Right lobe of liver (tissue), 6 donors: ENCODE measurements at regions not wholly inside any gene's neighbourhood (a gene's known extent, or its start where the extent isn't known, plus 50 kb on each side); places are given as distances from the start of the nearest gene placed in this dataset.
A peak's percentile ranks its signal among the peaks of the same experiment; 100 is the strongest.
"Not testable (repeated sequence)": the region's sequence is repeated elsewhere in the genome, so short reads cannot be mapped to it uniquely, and the experiment has no call there.

Experiments
- ATAC-seq, 4 donors: fragments of 200-7000 bp; cut with Tn5 transposase; one replicate each; pipeline ENCODE4 v1.9.1; 2020; ENCODE audit warnings: mild to moderate bottlenecking in 4 of 4, moderate library complexity in 4 of 4
- DNase-seq, 3 donors: peaks; one replicate each; pipeline ENCODE4 v3.0.0-alpha.2; 2020
- H3K27ac ChIP-seq, 3 donors: fragments of 200-600 bp; one replicate each; pipeline ENCODE4 v1.8.0; 2022
- H3K27me3 ChIP-seq, 2 donors: fragments of 200-600 bp; one replicate each; pipeline ENCODE4 v1.8.0; 2022
- H3K36me3 ChIP-seq, 4 donors: fragments of 200-600 bp; sonication (generic) in 1 of 4; one replicate each; pipeline versions ENCODE4 v1.5.1 to v1.8.0; 2017 to 2022; ENCODE audit warnings: control low read depth in 1 of 4
- H3K4me1 ChIP-seq, 4 donors: fragments of 200-600 bp; sonication (generic) in 1 of 4; one replicate each; pipeline versions ENCODE4 v1.5.1 to v1.8.0; 2017 to 2022; ENCODE audit warnings: control low read depth in 1 of 4
- H3K4me3 ChIP-seq, 3 donors: fragments of 200-600 bp; one replicate each; pipeline ENCODE4 v1.8.0; 2022
- H3K9me3 ChIP-seq, 4 donors: fragments of 200-600 bp; sonication (generic) in 1 of 4; one replicate each; pipeline versions ENCODE4 v1.5.1 to v1.8.0; 2017 to 2022; ENCODE audit warnings: control low read depth in 1 of 4
- CTCF ChIP-seq, 4 donors: fragments of 200-600 bp in 3 of 4; fragments of 450-650 bp in 1 of 4; IDR thresholded peaks; one replicate each; pipeline versions ENCODE4 v1.5.1 to v1.8.0; 2016 to 2022; ENCODE audit warnings: antibody characterized with exemption in 4 of 4, mild to moderate bottlenecking in 2 of 4
- POLR2A ChIP-seq: fragments of 450-650 bp; IDR thresholded peaks from one replicate; pipeline ENCODE4 v1.6.1; 2017; ENCODE audit warnings: antibody characterized with exemption, mild to moderate bottlenecking
- WGBS: methylation state at CpG from one replicate; pipeline ENCODE4 v1.1.6; 2018; ENCODE audit warnings: low coverage, low lambda C conversion rate; ENCODE audit not compliant: insufficient coverage; ENCODE audit errors: missing lambda C conversion rate; 5-methylcytosine and 5-hydroxymethylcytosine counted together
- intact Hi-C, 2 donors: fragments of 100-400 bp; cut with DNase I; formaldehyde crosslinking; loops; one replicate each; pipeline versions ENCODE4 v1.11.2 to v1.14.1; 2022
- donor health status: DM: no; HTN: yes; CAD: no.
- donor health status: DM: no; HTN: no; CAD: no.
- donor health status: DM: no; HTN: no; CAD: no.
- donor health status: DM: no; HTN: yes; CAD: no.
- donor health status: DM: no; HTN: yes; CAD: no.

DNA sequence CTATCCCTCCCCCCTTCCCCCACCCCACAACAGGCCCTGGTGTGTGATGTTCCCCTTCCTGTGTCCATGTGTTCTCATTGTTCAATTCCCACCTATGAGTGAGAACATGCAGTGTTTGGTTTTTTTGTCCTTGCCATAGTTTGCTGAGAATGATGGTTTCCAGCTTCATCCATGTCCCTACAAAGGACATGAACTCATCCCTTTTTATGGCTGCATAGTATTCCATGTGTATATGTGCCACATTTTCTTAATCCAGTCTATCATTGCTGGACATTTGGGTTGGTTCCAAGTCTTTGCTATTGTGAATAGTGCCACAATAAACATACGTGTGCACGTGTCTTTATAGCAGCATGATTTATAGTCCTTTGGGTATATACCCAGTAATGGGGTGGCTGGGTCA lies 52.3 kb upstream of the MAN1A2 start:
- H3K4me1 ChIP-seq, DNase-seq, H3K27ac ChIP-seq, H3K4me3 ChIP-seq, ATAC-seq, H3K9me3 ChIP-seq, H3K36me3 ChIP-seq, H3K27me3 ChIP-seq, intact Hi-C loops: not testable (repeated sequence)
- 52% methylated on average over 2 of the region's 2 CpGs for WGBS

DNA sequence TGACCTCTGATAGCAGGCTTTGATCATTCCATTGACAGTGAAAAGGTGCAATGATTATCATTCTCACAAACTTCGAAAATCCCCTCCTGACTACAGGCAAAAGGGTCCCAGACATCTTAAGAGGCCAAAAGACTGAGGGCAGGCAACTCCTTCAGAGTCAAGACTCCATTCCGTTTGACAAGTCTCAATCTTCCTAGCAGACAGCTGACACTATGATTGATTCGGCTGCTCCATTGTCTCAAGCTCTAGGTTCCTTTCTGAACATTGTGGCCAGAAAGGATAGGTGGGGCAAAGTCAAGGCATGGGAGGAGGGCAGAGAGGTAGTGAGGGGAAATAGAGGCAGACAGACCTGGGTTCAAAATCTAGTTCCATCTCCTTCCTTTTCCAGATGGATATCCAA lies 53.7 kb upstream of the MAN1A2 start:
- H3K27me3 ChIP-seq = no peaks in the 10 kb centered on the region
- no peak for ATAC-seq
- no peaks in the 10 kb centered on the region for H3K9me3 ChIP-seq
- no peak overlapping the region for H3K4me3 ChIP-seq
- WGBS = 75% methylated on average over 3 of the region's 3 CpGs
- DNase-seq = no peak
- no peak overlapping the region for H3K27ac ChIP-seq
- H3K36me3 ChIP-seq = no peaks in the 10 kb centered on the region
- no peak for TF ChIP-seq CTCF (IDR thresholded peaks at IDR 0.05)
- no peak for TF ChIP-seq POLR2A
- intact Hi-C loops = no loop called here
- no peaks in the 10 kb centered on the region for H3K4me1 ChIP-seq

DNA sequence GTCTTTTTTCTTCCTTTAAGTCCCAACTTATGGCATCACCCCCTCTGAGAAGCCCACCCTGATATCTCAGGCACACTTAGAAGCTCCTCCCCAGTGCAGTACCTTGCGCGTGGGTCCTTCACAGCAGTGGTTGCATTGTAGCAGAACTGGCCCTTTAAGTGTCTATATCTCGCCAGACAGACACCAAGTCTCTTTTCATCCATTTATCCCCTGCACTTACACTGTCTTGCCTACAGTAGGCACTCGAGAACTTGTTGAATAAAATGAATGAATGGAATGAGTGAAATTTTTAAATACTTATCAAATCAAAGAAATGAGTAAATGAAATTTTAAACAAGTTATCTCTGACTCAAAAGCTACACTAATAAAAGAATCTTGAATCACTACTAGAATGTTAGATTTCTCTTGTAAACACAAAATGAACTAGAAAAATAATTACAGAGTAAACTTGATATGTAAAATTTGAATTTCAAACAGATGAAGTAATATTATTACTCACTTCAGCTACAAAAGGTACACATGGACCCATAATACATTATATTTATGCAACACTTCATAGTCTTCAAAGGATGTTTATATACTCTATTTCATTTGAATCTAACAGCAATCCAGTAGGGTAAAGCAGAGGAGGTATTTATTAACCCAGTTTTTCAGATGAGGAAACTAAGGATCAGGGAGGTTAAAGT lies 54.7 kb upstream of the MAN1A2 start:
- no peak overlapping the region for H3K4me3 ChIP-seq
- H3K27me3 ChIP-seq = no peaks in the 10 kb centered on the region
- WGBS = 33% methylated on average over 4 of the region's 4 CpGs
- H3K9me3 ChIP-seq = no peaks in the 10 kb centered on the region
- DNase-seq (no peak), ATAC-seq (peak; percentile 42 to 69 (median 58))
- TF ChIP-seq CTCF (IDR thresholded peaks at IDR 0.05) (peak; percentile 43 to 50 (median 47)), POLR2A (no peak)
- H3K27ac ChIP-seq = no peak overlapping the region
- intact Hi-C loops = no loop called here
- no peaks in the 10 kb centered on the region for H3K36me3 ChIP-seq
- no peaks in the 10 kb centered on the region for H3K4me1 ChIP-seq

GRCh38 chr1:117308311-117308916 lies 58.8 kb upstream of the MAN1A2 start:
- TF ChIP-seq CTCF (IDR thresholded peaks at IDR 0.05) (no peak), POLR2A (no peak)
- Histone ChIP-seq H3K27ac (no peak overlapping the region), H3K9me3 (no peaks in the 10 kb centered on the region), H3K36me3 (no peaks in the 10 kb centered on the region), H3K27me3 (no peaks in the 10 kb centered on the region), H3K4me1 (no peaks in the 10 kb centered on the region), H3K4me3 (no peak overlapping the region)
- DNase-seq (no peak), ATAC-seq (no peak)
- WGBS = 29% methylated on average over 3 of the region's 3 CpGs
- intact Hi-C loops = no loop called here

DNA sequence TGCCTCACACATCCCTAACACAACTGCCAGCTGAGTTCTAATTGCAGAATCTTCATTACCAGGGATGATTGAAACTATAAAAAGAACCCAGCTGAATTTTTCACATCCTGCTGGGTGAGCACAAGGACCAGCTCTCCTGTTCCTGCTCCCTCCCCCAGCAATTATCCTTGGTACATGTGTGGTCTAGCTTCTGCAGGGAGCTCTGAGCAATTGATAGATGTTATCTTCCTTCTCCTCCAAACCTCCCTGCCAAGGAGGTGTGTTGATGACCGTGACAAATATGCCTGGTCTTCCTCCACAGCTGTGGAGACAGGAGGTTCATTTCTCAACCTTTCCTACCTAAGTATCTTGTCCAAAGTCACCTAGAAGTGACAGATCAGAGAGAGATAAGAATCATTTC lies 65.3 kb upstream of the MAN1A2 start:
- intact Hi-C loops = no loop called here
- Histone ChIP-seq H3K4me3 (no peak overlapping the region), H3K9me3 (no peaks in the 10 kb centered on the region), H3K36me3 (no peaks in the 10 kb centered on the region), H3K4me1 (no peaks in the 10 kb centered on the region), H3K27ac (no peak overlapping the region), H3K27me3 (no peaks in the 10 kb centered on the region)
- 57% methylated on average over 1 of the region's 1 CpG for WGBS
- DNase-seq (no peak), ATAC-seq (no peak)
- no peak for TF ChIP-seq CTCF (IDR thresholded peaks at IDR 0.05)
- TF ChIP-seq POLR2A = no peak

DNA sequence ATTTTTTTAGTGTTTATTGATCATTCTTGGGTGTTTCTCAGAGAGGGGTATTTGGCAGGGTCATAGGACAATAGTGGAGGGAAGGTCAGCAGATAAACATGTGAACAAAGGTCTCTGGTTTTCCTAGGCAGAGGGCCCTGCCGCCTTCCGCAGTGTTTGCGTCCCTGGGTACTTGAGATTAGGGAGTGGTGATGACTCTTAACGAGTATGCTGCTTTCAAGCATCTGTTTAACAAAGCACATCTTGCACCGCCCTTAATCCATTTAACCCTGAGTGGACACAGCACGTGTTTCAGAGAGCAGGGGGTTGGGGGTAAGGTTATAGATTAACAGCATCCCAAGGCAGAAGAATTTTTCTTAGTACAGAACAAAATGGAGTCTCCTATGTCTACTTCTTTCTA lies 67.1 kb upstream of the MAN1A2 start:
- H3K36me3 ChIP-seq, H3K27ac ChIP-seq, DNase-seq, H3K4me3 ChIP-seq, ATAC-seq, H3K27me3 ChIP-seq, H3K9me3 ChIP-seq, H3K4me1 ChIP-seq, intact Hi-C loops: not testable (repeated sequence)
- WGBS = 17% methylated on average over 1 of the region's 6 CpGs
